Pulmonary artery endothelial cell (primary cell): ENCODE measurements at regions not wholly inside any gene's neighbourhood (a gene's known extent, or its start where the extent isn't known, plus 50 kb on each side); places are given as distances from the start of the nearest gene placed in this dataset.

Experiments used
- DNase-seq: peaks from one replicate; pipeline ENCODE4 v3.0.0-alpha.2; 2011; ENCODE audit warnings: low read depth, low spot score

DNA sequence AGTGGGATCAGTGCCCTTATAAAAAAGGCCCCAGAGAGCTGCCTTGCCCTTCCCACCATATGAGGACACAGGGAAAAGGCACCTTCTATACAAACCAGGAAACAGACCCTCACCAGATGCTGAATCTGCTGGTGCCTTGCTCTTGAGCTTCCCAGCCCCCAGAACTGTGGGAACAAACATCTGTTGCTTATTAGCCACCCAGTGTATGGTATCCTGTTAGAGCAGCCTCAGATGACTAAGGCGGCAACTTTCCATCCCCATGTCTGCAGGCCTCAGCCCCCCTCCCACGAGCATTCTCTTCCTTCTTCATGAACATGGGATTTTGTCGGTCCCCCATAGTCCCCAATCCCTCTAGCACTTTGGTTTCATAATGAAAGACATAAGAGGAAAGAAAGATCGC, 202.5 kb upstream of the GAS1 start:
- DNase-seq: no peak

DNA sequence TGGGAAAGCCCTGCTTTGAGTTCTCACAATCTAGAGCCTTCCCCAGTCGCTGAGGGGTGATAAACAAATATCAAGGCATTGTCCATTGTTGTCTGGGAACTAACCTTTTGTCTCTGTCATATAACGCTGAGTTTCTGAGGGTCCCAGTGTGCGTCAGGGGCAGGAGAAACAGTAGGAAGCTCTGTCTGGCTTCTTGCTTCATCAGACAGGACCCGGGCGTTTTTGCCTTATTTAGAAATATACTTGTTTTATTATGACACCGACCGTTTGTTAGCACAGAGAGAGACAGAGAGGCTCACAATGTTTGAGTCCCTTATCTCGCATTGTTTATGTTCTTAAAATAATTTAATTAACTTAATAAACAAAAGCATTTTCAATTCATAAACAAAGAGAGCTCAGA, 204.9 kb upstream of the GAS1 start:
- no peak for DNase-seq

DNA sequence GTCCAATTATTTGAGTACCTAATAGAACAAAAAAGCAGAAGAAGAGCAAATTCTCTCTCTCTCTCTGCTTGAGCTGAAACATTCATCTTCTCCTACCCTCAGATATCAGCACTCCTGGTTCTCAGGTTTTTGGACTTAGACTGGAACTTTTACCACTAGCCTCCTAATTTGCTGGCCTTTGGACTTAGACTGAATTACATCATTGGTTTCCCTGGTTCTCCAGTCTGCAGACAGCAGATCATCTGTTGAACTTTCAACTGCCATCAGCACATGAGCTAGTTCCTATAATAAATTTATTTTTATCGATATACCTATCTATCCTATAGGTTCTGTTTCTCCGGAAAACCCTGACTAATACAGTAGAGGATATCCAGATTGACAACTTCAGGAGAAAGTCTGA, 208.9 kb upstream of the GAS1 start:
- no peak for DNase-seq

DNA sequence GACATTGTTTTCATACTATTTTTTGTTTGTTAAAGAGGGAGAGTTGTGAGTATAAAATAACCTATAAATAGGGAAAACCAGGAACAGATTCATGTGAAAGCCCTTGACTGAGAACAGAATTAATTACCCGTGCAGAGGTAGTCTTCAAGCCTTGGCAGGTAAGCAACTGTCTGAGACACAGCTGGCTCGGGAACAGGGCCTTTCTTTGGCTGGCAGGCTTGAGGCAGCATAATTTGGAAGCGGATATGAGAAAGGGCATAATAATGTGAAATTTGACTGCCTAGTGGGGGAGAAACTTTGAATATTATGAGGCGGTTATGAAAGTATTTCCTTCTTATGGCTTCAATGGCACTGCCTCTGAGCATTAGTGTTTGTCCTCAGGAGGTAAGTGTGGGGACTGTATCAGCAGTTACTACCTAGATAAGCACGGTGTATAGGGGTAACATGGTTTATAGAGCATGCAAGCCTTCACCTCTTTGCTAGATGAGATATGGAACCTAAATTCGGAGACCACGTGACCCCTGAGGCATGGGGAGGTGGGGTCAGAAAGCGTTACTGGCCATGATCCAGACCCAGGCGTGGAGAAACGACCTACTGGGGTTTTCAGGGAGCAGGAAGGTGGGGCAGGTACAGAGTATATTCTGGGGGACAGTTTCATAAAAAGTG, 210.2 kb upstream of the GAS1 start:
- no peak for DNase-seq

DNA sequence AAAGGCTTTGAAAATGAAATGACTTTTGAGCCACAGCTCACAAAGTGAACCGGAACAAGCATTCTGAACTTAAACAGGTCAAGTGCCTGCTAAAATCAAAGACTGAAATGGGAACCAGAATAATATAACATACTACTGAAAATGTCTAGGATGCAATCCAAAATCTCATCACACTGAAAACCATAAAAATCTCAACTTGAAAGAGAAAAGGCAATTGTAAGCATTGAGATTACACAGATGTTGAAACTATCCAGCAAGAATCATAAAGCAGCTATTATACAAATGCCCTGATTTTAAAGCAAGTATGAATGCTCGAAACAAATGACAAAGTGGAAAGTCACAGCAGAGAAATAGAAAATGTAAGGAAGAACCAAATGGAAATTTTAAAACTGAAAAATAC, 211.5 kb upstream of the GAS1 start:
- DNase-seq: no peak

DNA sequence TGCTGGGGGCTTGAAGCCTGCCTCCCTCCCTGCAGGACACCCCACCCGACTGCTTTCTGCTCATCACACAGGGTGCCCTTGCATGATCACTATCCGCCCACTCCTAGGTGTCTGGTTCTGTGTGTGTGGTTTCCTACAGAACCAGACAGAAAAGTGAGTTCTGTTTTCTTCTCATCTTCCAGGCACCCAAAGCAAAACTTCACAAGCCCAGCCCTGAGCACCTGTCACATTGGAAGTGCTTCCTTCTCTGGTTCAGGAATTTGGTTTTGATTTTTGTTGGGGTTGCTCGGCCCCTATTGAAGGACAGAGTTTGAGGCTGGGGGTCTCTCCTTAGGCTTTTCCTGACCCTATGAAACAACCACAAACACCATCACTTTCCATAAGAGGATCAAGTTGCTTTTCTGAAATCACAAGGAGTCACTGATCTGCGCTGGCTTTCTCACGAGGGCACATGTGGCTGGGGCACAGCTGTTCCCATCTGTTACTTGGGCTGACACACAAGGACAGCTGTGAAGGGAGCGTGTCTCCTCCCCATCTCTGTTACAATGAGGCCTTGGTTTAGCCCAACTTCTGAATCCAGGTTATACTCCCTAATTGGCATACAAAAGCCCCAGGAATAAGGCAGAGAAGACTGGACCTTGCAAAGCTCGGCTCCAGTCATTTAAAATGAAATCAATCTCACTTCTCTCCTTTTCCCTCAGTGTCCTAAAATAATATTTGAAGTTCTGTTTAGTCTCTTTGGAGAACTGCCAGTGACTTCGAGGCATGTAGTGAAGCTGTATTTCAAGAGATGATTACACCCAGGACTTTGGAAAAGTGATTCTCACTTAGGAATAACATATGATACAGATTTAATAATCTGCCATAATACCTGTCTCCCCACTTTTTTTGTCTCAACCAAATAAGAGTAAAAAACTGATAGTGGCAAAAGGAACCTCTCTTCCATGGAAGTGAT, 213.1 kb upstream of the GAS1 start:
- DNase-seq: no peak

DNA sequence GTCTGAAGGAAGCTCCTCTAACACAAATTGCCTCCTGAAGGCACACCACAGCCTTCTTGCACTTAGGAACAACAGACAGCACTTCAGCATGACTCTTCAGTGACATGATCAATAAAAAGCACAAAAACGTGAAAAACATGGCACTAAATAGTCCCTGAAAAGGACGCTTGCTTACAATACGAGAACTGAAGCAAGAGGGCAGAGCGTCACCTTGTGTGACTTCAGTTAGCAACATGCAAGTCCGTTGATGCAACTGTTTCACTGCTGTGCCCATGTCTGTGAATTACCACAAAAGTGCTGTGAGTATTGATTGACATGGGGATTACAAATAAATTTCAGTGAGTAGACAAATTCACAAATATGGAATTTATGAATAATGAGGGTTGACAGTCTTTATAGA, 219.9 kb upstream of the GAS1 start:
- DNase-seq: no peak

DNA sequence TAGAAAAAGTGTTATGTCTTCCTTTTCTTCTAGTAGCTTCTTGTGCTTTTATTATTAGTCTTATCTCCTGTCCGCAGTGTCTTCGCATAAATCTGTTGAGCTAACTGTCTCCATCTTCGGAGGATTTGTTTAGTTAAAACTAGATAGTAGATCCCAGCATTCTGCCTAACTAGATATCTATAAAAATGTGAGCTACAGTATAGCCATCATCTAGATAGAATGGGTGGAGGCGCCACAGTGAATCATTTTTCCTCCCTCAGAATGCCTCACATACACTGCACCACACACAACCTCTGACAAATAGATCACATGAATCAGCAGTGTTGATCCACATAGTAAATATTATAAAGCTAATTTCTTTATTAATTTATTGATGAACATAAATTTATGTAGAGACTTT, 220.3 kb upstream of the GAS1 start:
- no peak for DNase-seq

DNA sequence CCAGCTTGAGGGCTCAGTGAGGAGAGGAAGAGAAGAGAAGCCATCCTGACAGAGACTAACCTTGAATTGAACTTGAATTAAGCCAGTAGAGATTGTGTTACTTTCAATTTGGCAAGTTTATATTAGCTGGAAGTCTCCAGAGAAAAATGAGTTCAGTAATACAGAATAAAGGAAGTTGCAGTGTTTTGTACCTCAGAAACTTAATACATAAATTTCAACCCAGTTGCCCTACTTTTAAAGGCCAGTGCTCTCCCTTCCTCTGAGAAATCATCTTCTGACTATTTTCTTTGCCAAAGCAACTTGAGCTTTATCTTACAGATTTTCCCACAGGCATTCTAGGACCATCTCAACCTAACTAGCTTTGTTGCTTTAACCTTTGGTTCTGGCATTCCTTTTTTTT, 231.0 kb upstream of the GAS1 start:
- DNase-seq: no peak

DNA sequence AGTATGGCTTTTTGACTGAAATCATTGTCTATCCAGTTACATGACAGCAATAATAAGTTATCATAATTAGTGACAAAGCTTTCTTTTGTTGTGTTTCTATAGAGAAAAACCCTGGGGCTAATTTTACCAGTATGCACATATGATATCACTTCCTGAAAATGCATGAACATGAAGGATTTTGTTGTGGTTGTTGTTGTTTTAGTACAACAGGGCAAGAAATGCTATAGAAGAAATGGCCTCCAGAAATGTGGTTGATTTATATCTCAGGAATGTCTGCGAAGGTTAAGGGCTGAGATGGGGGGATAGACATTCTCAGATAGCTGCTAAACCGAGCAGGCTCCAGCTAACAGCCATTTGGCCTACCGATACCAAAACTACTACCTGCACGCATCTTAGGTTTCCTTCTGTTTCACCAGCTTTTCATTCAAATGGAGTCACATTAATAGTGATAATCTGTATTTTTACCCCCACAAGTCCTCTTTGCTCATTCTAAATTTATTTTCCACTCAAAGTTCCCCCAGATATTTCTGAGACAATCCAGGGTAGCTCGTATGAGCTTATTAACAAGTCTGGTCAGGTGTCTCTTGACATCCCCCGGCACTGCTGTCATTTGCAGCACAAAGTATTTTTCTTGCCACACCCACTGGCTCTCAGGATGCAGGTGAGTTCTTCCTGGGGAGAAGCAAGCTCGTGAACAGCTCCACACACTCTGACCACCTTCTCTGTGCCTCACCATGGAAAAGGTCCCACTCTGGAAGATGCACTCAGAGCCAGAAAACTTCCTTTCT, 232.4 kb upstream of the GAS1 start:
- no peak for DNase-seq

DNA sequence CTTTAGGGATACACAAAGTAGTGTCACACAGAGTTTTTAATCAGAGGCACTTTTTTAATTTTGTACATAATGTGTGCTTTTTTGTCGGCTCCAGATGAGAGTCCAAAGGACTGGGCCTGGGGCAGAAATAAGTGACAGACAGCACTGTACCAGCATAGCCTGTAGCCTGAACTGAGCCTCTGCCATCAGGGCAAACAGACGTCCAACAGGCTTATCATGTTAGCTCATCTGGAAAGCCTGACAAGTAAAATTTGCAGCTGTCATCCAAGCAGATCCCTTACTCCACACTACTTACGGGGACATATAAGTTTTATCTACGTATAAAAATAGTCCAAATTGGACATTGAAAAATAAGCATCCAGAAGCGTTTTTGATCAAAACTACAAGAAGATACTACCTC, 233.1 kb upstream of the GAS1 start:
- DNase-seq: no peak

DNA sequence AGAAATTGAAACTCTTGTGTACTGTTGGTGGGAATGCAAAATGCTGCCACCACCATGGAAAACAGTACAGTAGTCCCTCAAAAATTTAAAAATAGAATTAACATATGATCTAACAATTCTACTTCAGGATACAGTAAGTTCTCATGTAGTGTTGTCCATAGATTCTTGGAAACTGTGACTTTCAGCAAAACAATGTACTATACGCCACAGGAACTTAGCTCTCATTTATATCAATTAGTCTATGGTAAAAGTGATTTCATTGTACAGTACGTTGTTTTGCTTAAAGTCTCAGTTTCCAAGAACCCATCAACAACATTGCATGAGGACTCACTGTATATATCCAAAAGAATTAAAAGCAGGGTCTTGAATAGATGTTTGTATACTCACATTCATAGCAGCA, 233.5 kb upstream of the GAS1 start:
- no peak for DNase-seq

DNA sequence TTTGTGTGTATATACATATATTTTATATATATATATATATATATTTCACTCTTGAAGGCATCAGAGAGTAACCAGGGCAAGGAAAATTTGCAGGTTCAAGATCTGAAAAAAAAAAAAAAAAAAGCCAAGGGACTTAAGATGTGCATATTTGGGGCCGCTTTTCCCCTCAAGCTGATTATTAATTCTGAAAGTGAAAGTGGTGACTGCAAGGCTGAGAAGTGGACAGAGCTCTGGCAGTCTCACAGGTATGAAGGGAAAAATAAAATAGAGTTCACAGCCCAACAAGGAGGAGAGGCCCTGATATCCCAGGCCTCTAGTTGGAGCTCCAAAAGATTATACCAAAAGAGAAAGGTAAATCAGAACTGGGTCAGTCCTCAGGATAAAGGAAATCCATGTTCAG, 234.4 kb upstream of the GAS1 start:
- DNase-seq: no peak

DNA sequence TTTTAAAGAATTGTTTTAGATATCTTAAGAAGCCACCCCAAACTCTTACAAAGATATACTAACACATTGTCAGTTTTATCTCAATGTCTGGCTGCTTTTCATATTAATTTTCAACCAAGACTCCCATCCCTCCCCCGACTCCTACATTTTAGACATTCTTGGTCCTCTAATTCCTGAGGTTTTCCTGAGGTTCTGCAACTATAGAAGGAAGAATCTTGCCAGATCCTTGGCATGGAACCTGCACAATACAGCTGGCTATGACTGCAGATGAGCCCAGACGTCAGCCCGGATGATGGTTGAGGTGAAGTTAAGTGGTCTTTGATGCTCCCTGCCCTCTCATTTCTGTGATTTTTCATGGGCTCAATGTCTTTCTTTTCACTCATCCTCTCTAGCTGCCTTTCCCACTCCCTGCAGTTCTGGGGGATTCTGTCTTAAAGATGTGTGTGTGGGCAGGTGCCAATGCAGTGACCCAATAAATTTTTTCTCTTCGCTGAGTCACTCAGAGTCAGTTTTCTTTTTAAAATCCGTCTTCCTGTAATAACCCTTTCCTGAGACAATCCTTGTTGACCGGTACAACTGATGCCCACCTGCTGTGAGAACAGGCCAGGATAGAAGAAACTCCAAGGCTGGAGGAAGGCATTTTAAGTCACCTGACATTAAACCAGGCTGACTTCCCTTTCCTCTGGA, 237.8 kb upstream of the GAS1 start:
- no peak for DNase-seq

DNA sequence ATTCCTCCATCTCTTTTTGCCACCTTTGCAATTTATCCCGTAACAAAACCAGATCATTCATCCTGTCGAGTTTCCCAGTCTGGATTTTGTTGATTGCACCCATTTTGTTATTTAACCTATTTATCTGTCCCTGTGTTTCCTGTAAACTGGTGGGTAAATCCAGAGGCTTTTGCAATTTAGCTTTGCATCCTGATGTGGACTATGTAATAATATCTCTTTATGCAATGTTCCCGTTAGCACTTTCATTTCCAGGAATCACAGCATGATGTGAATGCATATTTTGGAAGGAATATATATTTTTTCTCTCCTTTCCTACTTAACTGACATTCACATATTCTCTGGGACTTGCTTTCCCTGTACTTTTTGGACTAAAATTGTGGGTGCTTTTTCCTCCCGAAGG, 240.3 kb upstream of the GAS1 start:
- DNase-seq: no peak

DNA sequence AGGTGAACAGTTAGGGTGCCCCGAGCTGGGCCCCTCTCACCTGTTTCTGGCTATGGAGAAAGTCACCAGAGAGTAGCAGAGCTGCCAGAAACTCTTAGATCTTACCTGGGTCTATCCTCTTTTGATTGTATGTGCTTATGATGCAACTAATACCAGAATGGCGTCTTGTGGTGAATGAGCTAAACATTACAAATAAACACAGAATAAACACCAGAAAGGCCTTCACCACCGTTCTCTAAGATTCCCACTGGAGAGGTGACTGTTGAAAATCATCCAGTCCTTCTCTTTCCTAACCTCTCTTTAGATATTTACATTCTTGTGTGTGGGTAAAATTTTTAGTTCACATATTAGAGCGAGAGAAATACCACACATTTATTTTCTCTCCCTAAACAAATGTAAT, 241.7 kb upstream of the GAS1 start:
- DNase-seq: no peak

DNA sequence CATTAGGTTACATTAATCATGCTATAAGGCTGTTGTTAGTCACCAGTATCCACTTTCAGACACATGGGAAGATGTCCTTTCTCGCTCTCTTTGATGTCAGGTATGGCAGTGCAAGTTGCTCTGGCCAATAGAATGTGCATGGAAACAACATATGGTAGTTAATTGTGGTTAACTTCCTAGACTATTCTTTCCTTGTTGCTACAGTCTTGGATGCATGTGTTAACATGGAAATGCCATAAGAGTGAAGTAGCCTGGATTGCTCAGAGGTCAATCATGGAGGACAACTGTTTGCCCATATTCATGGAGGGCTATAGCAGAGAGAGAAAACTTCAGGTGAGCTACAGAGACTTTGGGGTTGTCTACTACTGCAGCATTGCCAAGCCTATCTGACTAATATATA, 245.8 kb upstream of the GAS1 start:
- DNase-seq: no peak

DNA sequence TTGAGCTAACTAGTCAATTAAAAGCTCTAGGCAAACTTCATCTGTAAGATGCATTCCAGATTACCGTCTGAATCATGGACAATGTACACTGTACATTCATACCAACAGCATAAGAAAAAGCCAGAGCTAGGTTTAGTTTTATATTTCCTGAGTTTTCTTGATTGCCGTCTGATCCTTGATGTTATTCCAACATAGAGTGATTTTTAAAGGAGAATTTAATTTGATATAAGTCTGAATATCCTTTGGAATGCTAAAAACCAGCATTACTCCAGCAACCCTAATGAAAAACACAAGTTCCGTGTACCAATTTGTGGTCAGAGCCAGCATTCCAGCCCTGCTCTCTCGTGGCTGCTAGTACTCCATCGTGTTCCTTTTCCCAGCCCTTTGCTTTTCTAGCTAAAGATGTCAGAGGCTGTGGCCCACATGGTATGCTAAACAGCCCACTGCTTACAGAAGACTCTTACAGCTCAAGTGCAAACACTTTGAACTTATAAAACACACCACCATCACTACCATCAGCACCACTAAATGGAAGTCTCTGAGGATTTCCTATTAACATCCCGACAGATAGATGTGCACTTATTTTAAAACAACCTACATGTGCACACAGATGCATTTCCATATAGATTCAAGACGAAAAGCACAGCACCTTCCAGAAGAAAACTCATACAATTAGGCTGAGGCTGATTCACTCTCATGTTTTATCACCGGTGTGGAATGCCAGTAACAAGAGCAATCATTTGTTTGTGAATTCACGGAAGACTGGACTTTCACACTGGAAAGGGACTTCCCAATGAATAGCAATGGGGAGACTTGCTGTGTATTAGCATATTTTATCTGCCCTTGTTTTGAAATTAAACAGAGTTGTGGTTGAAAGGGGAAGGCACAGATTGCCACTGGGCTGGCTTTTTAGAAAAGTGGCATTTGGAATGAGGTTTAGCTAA, 246.9 kb upstream of the GAS1 start:
- no peak for DNase-seq

DNA sequence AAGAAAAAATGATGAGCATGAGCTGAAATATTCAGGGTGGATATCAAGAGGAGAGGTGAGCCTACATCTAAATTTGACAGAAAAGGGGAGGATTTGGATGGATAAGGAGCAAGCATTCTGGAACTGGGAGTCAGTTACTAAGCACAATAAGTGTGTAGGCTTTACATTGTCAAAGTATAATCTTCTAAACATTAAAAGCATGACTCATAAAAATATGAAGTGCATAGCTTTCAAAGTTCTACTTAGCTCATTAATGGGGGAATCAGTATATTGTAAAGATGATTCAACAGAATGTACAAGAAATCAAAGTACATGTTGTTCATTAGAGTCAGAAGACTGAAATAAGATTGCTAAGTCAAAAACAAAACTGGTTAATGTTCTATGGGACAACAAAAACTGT, 248.0 kb upstream of the GAS1 start:
- no peak for DNase-seq

DNA sequence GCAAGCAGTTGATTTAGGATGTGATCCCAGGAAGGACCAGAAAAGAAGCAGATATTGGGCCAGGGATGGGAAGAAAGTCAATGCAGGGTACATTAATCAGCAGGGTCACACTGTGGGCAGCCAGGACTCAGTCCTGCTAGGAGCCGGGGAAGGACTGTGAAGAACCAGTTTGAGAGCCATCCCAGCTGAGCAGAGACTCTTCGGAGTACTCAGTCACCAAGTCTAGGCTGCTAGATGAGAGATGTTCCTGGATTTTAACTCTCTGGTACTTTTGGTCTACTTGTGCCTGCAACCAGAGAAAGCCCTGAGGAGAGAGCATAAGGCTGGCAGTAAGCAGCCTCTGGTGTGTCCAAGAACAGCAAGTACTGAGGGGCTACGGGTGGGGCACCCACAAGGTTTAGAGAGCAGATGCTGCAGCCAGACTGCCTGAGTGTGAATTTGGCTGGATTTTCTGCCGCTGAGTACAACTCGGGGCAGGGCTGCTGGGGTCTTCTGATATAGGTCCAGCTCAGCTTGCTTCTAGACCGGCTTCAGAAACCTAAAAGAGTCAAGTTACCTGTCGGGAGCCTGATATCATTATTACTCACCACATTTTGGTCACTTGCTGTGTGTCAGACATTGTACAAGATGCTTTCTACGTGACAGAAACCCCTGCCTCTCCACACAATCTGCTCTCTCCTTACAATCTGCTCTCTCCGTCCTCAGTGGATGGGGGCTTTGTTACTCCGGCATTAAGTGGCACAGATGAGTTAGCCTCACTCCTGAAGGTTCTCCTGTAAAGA, 250.2 kb upstream of the GAS1 start:
- DNase-seq: no peak
